ENCODE measurements at regions not wholly inside any gene's neighbourhood (a gene's known extent, or its start where the extent isn't known, plus 50 kb on each side); places are given as distances from the start of the nearest gene placed in this dataset.
"Not testable (repeated sequence)": the region's sequence is repeated elsewhere in the genome, so short reads cannot be mapped to it uniquely, and the experiment has no call there.

DNA sequence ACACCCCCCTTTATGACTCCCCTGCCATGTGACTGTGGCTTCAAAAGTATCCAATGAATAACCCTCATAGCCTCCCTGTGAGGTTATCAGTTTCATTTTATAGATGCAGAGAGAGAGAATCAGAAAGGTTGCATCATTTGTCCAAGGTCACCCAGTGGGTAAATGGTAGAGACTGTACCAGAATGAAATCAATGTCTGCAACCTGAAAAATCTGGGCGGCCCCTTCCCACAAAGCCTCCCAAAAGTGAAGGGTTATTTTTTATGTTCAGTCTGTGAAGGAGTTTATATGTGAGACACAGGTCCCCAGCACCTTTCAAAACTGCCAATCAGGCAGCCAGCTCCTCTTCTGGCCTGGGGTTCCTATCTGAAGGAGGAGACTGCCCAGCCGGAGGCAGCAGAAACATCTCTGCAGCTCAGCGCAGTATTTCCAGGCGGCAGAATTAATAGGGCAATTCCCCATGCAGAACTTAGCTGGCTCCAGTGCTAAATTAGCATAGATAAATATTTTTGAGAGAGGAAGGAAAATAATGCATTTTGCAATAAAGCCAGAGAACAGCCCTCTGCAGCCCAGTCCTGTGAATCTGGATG lies 130.8 kb upstream of the PRR20G start:
- DNase-seq: no peak

DNA sequence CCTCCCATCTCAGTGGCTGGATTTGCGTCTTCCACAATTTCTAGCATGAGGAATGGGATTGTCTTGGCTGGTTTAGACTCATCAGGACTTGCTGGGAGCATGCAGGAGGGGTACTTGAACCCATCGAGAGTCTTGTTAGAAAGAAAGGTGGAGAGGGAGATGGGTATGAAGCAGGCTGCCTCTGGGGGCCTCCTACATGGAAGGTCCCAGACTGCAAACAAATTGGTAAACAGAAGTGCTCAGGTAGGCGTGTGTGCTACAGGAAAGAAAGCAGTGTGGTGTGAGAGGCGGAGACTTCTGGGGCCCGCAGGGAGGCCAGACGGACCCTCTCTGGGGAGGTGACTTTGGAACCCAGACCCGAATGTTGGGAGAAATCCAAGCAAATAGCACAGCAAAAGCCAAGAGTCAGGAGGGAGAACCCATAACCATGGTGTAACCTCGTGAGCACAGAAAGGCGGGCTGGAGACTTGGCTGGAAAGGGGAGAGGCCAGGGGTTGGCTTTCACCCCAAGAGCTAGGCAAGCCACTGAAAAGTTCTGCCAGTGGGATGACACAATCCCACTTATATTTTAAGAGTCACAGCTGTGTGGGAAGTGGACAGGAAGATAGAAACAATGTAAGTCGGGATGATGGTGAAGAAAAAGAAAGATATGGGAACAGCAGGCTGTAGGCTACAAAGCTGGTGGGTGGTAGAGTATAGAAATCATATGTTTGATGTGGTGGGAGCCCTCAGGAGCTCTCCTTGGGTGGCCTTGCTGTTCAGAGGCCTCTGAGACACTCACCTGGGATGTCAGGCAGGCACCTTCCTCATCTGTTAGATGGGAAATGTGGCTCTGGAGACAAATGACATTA lies 130.1 kb upstream of the PRR20G start:
- no peak for DNase-seq

DNA sequence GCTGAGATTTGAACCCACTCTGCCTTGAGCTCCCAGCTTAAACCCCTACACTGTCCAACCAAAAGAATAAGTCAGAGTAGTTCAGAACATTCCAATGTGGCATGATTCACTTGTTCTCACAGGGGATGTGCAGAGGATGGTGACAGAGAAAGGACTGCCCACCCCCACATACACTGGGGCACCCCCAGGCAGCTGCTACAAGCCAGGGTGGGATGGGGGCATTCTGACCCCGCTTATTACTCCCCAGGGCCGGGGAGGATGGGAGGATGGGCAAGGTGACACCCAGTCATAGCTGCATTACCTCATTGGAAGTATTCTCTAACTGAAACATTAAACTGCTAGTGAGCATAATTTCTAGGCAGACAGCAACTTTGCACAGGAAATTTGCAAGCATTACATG lies 126.0 kb upstream of the PRR20G start:
- peak in 1 of 51 donors; percentile 70 for DNase-seq

GRCh38 chr3:127413318-127413673 lies 125.5 kb upstream of the PRR20G start:
- no peak for DNase-seq

GRCh38 chr3:127412578-127413317 lies 124.9 kb upstream of the PRR20G start:
- DNase-seq: no peak

- DNase-seq: not testable (repeated sequence)
These were observed 124.0 kb upstream of the PRR20G start for GRCh38 chr3:127411875-127412274.

GRCh38 chr3:127411083-127411727 lies 123.4 kb upstream of the PRR20G start:
- DNase-seq: no peak

- no peak for DNase-seq
These were observed 122.8 kb upstream of the PRR20G start for GRCh38 chr3:127410678-127411077.

- no peak for DNase-seq
These were observed 122.3 kb upstream of the PRR20G start for GRCh38 chr3:127410137-127410488.

DNA sequence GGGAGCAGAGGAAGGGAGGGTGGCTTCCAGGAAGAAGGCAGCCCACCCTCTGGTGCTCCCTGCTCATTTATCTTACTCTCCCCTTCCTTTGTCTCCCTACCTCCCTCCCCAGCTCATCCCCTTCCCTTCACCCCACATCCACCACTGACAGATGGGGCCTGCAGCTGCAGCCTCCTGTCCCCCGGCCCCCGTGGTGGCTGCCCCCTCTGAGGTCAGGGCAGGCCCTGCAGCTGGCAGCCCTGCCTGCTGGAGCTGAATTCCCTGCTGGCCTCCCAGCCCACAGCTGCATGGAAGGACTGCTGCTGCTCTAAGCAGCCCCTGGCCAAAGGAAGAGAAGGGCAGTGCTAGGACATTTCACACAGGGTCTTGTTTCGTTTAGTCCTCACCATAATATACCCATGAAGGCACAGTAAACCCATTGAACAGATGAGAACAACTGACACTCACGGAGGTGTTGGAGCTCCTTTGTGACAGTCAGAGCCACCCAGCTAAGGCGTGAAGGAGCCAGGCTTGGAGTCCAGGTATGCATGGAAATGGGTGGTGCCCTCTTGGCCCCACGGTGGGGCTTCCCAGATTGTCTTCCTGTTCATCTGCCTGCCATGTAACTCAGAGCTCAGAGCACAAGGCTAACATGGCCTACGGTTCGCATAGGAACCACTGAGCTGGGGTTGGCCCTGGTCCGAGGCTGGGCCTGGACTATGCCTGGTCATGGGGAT lies 121.7 kb upstream of the PRR20G start:
- DNase-seq: no peak

DNA sequence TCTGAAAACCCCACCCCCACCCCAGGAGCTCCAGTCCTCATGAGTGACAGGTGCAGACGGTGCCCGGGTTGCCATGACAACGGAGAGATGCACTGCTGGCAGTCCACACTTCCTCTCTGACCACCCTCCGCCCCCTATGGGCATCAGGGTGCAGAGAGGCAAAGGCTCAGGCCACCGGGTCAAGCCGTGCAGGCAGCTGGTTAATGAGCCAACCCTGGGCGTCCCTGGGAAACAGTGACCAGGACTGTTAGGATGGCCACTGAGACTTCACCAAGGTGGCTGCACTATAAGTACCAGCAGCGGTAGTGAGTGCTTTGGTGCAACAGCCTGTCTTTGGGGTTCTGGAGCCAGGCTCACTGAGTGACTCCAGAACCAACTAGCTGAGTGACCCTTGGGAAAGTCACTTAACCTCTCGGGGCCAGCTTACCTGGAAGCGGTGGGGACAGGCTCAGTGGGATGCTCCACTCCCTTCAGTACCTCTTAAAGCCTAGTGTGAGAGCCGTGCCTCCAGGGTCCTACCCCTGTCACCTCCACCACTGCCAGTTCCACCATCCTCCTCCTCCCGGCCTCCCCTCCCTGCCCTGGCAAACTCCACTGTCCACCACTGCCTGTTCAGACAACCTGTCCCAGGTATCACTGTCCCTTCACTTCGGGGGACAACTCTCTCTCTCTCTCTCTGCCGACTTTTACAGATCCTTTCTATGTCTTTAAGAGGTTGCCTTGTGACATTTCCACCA lies 121.0 kb upstream of the PRR20G start:
- DNase-seq: peak in 1 of 51 donors; percentile 16

DNA sequence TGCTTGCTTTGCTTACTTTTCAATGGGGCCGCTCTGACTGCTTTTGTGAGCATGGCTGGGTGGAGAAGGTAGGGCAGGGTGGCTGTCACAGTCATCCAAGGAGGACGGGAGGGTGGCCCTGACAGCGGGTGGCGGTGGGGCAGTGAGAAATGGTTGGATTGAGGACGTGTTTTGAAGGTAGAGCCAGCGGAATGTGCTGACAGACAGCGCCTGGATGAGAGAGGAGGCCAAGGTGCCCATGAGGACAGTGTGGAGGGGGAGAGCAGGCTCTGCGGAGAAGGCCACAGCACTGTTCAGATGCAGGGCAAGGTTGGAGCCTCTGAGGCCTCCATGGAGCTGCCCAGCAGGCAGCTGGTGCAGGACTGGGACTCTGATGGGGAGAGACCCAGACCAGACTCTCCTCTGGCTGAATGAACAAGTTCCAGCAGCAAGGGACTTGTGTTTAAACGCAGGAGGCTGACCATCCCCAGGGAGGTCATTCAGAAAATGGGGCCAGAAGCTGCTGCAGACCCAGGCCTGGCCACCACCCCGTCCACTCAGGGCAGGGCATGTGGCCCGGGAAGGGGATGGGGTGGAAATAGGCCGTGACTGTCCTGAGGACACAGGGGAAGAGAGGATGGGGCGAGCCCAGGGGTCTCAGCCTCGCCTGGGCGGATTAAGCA lies 120.3 kb upstream of the PRR20G start:
- DNase-seq: no peak

GRCh38 chr3:127407026-127407939 lies 119.4 kb upstream of the PRR20G start:
- no peak for DNase-seq

GRCh38 chr3:127406309-127407025 lies 118.6 kb upstream of the PRR20G start:
- no peak for DNase-seq

DNA sequence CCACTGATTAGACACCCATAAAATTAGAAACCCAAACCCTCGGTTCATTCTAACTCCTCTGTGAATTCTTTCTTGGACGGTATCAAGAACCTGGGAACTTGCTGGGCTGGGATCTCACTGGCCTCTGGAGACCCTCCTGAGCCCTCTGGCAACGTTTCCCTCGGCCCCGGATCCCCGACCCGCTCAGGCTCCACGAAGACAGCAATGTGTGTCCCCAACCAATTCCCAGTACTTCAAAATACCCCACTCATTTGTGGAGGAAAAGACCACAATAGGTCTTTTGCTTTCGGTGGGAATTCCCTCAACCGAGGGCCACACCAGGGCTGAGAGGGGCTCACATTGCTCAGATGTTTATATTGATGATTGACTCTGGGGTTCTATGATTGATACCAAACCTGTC lies 117.9 kb upstream of the PRR20G start:
- DNase-seq: no peak

GRCh38 chr3:127405010-127405598 lies 117.3 kb upstream of the PRR20G start:
- no peak for DNase-seq

DNA sequence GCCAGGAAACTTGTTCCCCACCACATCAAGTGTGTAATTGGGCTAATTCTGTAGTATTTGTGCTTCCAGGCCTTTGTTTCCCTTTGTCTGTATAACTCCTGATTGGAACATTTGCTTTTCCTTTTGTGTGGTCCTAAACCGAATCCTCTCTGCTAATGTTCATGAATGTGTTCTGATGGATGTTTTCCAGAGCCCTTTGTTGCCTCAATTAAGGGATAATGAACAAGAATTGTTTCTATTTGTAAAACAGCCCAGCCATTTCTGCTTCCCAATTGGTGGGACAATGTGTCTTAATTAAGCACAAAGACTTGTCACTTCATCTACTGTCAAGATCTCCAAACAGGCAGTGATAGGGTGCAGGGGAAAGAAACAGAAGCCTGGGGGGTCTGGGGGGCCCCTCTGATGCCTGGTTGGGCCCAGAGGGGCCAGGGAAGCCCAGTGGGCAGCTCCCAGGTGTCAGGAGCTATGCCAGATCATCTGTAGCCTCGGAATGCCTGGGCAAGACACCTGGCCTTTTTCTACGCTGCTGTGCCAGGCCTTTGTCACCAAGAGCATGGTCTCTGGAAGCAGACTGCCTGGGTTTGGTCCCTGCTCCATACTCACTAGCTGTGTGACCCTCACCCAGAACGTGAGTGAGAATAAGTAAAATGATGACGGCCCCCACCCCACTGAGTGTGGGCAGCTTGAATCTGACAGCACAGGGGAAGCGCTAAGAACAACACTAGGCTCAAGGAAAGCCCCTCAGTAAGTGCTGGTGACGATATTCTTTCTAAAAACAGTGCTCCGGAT lies 116.6 kb upstream of the PRR20G start:
- no peak for DNase-seq

Data from hypothalamus (tissue), 51 donors.